ENCODE measurements at regions not wholly inside any gene's neighbourhood (a gene's known extent, or its start where the extent isn't known, plus 50 kb on each side); places are given as distances from the start of the nearest gene placed in this dataset.

DNA sequence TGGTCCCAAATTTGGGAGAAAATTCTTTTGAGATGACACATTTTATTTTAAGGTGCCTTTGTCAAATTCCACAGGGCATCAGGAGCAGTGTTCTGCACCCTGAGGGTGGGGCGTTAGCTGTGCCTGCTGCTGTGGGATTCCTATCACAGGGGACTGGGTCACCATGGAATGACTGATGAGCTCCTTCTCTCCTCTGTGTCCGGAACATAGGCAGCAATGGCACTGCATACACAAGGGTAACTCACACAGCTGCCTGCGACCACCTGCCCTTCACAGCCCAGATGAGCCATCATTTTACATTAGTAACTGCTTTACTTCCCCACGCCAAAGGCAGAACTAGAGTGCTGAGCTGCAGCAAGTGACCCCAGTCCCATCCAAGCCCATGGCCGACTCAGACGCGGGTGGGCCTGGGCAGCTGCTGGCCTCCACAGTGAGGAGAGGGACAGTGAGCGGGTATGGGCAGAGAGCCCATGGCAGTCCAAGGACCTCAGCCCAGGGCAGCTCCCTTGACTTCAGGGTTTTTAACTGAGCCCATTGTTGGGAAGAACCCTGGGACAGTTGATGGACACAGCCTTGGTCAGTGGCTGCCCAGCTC, 93.7 kb downstream of the GADD45G start:
- no peak for DNase-seq

DNA sequence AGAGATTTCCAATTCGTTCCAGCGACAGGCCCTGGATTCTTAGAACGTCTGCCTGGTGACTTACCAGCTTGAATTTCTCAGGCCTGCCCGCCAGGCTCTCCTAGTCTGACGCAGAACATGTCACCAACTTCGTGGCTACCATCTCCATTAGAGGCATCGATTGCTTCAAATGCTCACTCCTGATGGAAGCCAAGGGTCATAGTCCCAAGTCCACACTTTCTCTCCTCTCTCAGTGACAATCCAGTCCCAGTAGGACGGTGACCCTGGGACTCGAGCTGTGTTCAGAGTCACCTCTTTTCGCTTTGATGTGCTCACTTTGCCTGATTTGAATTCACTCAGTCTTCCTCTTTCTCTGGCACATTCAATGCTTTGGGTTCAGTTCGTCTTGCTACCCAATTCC, 94.8 kb downstream of the GADD45G start:
- no peak for DNase-seq

DNA sequence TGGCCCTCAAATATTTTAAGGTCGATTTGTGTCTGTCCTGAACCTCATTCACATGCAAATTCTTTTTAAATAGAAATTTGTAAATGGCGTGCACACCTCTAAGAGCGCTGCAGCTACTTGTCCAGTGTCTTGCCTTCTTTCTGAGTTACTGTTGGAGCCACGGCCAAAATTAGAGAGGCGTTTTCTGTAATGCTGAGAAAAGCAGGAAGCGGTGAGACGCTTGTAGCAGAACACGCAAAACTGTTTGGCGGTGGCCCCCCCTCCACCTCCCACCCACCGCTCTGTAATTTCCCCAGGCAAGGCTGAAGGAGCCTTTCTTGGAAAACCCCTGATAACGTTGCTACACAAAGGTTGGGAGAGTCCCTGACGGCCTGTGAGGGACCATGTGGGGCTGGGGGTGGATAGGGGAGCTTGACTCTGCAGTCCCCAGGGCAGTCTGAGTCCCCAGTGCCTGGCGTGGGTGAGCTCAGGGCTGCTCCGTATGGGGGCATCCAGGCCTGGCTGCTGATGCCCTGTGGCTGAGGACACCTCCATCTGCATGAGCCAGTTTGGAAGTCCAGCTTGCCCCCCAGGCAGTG, 96.5 kb downstream of the GADD45G start:
- no peak for DNase-seq

DNA sequence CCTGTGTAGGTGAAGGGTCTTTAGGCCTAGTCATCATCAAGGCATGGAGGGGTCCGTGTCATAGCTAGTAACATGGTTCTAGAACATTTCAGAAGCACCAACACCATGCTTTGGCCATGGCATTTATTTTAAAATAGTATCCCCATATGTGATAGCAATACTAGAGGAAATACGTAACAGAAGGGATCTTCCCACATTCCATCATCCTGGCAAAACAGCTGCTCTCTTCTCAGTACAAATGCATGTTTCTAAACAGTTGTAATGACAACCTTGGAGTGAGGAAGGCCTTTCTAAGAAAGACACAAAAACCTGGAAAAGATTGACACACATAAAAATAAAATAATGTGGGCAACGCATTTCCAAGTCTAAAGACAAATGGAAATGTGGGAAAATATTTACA, 97.6 kb downstream of the GADD45G start:
- no peak for DNase-seq

DNA sequence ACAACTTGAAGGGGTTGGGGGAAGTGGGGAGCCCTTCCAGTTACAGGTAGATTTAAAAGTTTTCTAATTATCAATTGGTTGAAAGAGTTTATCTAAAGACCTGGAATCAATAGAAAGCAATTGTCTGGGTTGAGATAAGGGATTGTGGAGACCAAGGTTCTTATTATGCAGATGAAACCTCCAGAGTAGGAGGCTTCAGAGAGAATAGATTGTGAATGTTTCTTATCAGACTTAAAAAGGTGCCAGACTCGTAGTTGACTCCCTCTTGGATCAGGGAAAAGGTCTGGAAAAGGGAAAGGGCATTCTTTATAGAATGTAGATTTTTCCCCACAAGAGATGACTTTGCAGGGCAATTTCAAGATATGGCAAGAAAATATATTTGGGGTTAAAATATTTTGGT, 100.8 kb downstream of the GADD45G start:
- DNase-seq: no peak

DNA sequence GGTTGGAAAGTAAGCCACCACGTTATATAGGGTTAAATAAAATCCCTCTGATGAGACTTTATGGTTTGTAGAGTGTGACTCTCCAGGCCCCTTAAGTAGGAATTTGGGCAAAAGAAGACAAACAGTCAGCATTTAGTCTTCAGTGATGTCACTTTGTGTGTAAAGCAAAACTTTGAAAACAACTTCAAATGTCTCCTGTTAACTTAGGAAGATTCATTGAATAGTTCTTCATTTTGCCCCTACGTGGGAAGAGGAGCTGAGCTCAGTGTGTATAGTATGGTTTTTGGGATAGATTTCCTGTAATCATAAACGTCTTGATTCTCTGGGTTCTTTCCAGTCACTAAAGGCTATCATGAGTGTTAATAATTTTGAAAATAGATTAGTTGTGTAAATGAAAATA, 101.3 kb downstream of the GADD45G start:
- no peak for DNase-seq

DNA sequence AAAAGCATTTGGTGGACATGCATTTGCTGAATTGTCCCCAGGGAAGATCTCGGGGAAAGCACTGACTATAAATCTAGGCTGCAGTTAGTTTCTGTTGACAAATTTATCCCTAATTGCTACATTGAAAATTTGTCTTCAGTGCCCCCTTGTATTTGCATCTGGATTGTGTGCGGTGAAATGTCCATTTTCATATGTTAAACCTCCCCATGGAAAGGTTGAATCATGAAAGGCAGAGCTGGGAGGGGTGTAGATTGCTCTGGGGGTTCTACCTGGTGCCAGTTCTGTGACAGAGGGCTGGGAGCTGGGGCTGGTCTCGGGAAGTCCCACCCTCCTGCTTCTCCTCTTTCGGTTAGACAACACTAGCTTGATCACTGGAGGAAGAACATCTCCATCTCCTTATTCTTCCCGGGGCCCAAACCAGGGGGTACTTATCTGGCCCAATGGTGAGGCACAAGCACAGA, 101.9 kb downstream of the GADD45G start:
- DNase-seq: no peak

DNA sequence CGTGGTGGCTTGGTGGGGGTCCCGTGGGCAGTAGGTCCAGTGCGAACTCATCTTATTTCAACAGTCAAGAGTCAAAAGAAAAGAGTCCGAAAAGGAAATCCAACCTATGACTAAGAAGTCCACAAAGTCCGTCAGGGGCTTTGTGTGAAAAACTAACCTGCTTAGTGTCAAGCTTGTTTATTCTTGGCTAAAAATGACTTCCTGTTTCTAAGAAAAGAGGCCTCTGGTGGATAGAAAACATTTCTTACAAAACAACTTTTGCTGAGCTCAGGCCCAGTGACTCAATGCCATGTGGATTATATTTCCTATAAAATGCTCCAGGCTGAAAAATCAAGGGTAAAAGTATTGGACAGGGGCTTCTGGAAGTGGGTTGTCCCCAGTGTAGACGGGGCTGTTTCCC, 105.9 kb downstream of the GADD45G start:
- DNase-seq: no peak

DNA sequence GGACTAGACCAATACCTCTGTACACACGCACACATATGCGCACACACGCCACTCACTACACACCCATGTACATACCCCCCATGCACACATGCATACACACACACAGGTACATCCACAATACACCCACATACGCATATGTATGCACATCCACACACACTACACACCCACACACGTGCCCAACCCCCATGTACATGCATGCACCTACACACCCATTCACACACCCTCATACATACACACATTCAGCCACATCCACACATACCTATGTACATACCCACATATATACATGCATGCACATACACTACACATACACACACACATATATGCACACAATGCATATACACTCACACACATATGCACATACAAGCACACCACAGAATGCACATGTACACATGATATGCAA, 107.1 kb downstream of the GADD45G start:
- no peak for DNase-seq

DNA sequence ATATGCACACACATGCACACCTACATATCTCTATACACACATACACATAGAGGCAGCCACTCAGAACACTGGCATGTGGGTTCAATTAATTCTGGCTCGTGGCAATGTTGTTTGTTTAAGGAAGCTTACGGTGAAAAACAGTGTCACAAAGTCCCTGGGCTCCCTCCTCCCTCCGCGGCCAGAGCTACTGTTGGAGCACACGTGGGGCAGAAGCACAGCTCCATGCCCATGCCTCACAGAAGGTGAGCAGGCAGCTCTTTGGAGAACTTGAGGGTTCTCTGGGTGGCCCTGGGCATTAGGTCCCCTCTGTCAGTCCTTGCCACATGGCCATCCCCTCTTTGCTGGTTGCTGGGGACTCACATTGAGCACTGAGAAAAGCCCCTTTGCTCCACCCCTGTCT, 107.5 kb downstream of the GADD45G start:
- DNase-seq: no peak

DNA sequence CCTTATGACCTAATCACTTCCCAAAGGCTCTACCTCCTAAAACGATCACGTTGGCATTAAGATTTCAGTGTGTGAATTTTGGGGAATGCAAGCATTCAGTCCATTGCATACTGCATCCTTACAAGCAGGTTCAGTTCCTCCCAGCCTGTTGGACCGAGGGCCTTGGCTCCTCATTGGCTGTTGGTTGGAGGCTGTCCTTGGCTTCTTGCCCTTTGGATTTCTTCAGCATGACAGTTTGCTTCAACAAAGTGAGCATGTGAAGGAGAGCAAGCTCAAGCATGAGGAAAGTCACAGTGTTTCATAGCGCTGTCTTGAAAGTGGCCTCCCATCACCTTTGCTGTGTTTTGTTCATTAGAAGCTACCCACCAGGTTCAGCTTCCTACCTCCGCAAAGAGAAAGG, 109.5 kb downstream of the GADD45G start:
- no peak for DNase-seq

DNA sequence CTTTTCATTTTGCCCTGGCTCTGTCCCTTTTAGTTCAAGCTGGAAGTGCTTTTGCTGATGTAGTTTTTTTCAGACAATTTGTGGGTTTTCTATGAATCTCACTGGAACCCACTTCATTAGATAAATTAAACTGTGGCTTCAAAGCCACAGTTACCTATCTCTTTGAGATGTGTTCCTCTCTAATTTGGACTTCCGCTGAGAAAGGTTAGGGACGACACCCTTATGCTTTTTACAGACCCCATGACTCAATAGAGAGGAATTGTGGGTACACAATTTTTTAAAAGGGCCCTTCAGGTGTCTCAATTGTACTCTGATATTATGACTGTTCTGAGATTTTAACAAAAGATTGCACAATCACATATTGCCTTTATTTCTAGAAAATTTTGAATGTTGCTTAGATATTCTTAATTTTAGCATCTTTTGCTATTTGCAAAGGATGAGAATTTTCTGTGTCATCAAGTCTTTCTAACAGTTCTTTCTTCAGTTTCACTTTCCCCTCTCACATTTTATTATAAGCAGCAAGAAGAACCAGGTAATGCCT, 110.6 kb downstream of the GADD45G start:
- DNase-seq: no peak

DNA sequence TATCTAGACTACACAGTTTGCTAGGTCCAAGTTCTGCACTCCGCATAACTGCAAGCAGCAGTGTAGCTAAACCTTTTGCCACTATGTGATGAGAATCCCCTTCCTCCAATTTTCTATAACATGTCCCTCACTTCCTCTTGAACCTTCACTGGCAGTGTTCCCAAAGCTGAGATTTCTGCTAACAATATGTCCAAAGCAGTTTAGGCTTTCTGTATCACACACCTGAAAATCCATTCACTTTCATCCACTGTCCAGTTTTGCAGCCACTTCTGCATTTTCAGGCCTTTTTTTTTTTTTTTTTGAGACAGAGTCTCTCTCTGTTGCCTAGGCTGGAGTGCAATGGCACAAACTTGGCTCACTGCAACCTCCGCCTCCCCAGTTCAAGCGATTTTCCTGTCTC, 111.1 kb downstream of the GADD45G start:
- DNase-seq: no peak

DNA sequence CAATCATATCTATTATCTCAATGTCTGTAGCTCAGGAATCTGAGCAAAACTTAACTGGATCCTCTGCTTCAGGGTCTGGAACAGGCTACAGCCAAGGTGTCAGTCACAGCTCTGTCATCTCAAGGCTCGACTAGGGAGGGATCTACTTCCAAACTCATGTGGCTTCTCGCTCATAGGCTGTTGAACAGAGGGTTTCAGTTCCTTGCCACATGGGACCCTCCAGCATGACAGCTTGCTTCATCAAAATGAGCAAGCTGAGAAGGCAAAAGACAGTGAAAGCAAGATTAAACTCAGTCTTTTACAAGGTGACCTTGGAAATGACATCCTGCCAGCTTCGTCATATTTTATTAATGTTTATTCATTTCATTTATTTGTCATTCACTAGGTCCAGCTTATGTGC, 111.7 kb downstream of the GADD45G start:
- no peak for DNase-seq

DNA sequence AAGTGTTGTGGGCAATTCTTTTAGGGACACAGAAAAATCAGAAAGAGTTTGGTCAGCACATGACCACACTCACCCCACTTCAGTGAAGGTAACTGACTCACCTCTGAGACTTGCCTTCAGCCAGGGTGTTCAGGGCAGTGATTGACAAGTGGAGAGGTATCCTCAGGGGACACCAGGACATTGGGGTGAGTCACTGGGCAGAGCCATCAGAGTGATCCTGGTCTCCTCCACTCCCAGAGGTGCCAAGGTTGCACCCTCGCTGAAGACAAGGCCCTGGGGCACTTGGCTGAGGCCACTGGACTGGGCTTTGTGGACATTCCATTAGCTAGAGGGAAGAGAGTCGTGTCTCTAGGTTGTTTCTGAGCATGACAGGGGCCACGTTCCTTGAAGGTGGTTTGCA, 113.4 kb downstream of the GADD45G start:
- no peak for DNase-seq

DNA sequence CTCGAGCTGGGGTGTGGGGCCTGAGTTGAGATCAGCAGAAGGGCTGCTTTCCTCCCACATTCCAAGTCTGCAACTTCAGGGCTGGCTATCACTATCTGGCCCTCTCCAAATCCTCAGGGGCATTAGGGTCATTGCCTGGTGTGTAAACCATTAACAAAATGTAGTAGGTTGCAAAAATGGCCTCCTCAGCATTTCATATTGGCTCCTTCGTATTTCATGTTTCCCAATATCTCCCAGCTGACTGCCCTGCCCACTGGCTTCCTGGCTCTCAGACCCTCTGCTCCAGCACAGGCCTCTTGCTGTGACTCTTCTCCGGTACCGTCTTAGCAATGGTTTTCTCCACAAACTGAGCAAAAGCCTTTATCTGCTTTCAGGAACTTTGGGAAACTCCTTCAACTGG, 113.8 kb downstream of the GADD45G start:
- no peak for DNase-seq

DNA sequence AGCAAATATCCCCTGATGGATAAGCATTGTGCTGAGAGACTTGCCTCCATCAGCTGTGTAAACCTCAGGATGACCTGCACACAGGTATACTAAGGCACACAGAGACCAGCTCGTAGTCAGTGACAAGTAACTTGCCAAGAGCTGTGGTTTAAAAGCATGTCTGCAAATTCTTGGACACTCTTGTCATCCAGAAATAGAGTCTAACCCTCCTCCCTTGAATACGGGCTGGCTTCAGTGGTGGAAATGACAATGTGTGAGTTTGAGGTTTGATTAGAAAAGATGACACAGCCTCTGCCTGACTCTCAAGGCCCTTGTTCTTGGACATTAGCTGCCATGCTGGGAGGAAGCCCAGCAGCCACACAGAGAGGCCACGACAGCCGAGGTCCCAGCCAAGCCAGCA, 114.4 kb downstream of the GADD45G start:
- DNase-seq: no peak

DNA sequence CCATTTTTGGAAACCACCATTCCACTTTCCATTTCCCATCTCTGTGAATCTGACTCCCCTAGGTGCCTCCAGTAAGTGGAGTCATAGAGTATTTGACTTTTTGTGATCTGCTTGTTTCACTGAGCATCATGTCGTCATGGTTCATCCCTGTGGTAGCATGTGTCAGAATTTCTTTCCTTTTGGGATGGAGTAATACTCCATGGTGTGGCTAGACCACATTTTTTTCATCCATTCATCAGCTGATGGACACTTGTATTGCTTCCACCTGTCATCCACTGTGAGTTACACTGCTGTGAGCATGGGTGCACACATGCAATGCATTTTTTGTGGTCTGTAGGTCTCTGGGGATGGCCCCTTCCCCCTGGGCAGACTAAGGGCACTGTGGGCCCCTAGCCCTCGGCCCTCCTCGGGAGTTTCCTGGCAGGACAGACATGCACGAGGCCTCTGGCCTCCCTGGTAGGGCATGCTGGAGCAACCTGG, 115.9 kb downstream of the GADD45G start:
- no peak for DNase-seq

DNA sequence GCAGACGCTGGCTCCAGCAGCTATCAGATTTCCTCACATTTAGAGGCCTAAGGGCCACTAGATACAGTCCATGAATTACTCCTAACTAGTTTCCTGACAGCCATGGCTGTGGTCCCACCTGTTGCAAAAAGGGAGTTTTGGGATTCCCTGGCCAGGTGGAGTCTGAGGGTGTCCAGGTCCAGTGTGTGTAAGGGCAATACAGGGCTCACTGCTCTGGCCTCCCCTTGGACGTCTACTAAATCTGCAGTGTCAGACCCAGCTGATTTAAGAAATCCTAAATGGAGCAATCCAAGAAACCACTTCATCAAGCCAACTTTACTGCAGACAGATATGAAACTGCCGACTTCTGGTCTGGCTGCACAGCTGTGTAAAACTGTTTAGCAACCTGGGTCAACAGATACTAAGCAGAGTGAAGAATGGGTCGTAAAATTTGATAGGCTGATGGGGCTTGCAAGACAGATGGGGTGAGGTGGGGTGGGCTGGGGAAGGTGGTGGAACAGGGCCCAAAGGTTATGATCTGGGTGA, 116.4 kb downstream of the GADD45G start:
- no peak for DNase-seq

DNA sequence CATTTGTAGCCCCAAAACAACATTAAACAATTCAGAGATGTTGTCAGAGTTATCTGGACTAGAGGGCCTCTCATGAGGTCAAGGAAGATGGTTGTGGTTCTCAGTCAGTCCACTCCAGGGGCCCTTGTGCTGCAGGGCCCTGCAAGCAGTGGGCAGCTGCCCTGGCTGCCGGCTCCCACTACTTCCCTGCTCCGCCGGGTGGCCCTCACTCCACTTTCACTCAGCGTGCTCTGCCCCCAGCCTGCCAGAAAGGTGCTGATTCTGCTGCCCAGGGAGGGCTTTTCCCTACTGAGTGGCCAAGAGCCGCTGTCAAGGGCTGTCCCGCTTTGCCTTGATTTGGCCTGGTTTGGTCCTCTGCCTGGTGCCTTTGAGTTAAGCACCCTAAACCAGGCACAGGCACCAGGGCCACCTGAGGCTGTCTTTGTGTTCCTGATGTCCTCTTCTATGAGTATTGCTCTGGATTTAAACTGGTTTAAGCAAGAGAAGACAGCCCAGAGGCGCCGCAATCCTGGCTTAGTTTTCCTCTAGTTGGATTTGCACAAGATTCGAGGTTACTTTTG, 117.2 kb downstream of the GADD45G start:
- DNase-seq: no peak

DNA sequence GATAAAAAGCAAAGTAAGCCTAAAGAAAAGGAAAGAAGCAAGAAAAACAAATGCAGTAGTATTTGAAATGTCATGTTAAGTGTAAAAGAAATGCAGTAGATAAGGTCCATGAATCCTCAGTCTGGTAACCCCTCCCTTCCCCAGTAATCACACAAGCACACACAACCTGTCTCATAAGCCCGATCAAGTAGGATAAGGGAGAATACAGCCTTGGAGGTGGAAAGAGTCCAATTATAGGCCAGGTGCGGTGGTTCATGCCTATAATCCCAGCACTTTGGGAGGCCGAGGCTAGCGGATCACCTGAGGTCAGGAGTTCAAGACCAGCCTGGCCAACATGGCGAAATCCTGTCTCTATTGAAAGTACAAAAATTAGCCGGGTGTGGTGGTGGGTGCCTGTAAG, 117.9 kb downstream of the GADD45G start:
- DNase-seq: no peak

DNA sequence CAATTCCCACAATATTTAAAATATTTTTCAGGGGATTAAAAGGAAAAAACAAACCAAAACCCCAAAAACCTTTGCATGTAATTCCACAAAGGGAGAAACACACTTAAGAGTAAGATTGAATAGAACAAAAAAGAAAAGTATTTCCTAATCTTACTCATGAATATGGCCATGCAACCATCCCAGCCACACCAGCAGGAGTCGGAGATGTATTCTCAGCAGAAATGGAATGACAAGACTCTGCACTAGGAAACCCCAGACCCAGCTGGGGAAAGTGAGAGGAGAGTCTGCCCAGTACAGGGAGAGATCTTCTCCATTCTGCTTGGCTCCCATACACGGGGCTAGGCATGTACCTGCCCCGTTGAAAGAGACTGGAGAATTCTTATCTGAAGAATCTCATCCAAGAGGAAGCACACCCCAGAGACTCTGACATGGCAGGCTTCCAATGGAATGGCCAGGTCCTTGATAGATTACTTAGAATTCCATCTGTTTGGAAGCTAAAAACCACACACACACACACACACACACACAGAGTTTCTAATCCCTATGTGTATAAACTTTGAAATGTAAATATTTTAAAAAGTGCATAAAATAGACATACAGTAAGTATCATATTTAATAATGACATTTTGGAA, 118.8 kb downstream of the GADD45G start:
- DNase-seq: no peak

DNA sequence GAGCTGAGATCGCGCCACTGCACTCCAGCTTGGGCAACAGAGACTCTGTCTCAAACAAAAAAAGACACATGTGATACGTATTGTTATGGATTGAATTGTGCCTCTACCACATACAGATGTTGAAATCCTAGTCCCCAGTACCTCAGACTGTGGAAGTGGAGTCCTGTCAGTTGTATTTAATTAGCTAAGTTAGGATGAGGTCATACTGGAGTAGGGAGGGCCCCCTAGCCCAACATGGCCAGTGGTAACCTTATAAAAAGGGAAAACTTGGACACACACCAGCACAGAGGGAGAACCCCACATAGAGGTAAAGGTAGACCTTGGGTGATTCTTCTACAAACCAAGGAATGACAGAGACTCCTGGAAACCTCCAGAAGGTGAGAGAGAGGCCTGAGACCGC, 119.8 kb downstream of the GADD45G start:
- DNase-seq: no peak

DNA sequence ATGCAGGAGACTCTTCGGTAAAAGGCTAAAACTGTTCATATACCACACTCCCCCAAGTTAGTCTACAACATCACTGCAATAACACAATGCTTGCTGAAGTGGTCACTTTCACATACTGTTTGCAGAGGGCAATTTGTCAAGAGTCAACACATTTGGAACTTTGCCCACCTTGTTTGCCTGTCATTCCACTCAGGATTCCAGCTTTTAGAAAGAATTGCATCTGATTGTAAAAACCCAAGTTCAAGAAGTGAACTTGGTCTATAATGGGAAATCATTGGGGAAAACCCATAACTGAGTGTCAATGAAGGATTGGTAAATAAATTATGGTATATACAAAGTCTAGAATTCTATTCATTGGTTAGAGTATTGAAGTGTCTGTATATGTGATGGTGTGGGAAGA, 120.5 kb downstream of the GADD45G start:
- DNase-seq: no peak
